Type B pancreatic cell (in vitro differentiated cells): ENCODE measurements at regions not wholly inside any gene's neighbourhood (a gene's known extent, or its start where the extent isn't known, plus 50 kb on each side); places are given as distances from the start of the nearest gene placed in this dataset.

ENCODE experiments used
- DNase-seq: peaks from one replicate; pipeline ENCODE4 v3.0.0; 2021; ENCODE audit warnings: mixed read lengths; ENCODE audit not compliant: unreplicated experiment; ENCODE audit errors: extremely low spot score
- H3K27ac Mint-ChIP-seq: 2 replicates; pipeline ENCODE4 v1.8.0; 2021; ENCODE audit warnings: mild to moderate bottlenecking, mixed read lengths
- H3K27me3 Mint-ChIP-seq: 2 replicates; pipeline ENCODE4 v1.8.0; 2021; ENCODE audit warnings: mixed read lengths
- H3K36me3 Mint-ChIP-seq: 2 replicates; pipeline ENCODE4 v1.8.0; 2021; ENCODE audit warnings: mixed read lengths
- H3K4me1 Mint-ChIP-seq: one replicate; pipeline ENCODE4 v1.8.0; 2021; ENCODE audit warnings: mixed read lengths; ENCODE audit not compliant: unreplicated experiment
- H3K4me3 Mint-ChIP-seq: 2 replicates; pipeline ENCODE4 v1.8.0; 2021; ENCODE audit warnings: mild to moderate bottlenecking, mixed read lengths
- H3K9me3 Mint-ChIP-seq: 2 replicates; pipeline ENCODE4 v1.8.0; 2021; ENCODE audit warnings: mixed read lengths
- TF ChIP-seq, protein P1 (sequence below): fragments of 200-600 bp; sonication (generic); conservative IDR thresholded peaks from 2 replicates; pipeline ENCODE4 v1.5.0; 2021; ENCODE audit warnings: antibody characterized with exemption, mild to moderate bottlenecking

DNA sequence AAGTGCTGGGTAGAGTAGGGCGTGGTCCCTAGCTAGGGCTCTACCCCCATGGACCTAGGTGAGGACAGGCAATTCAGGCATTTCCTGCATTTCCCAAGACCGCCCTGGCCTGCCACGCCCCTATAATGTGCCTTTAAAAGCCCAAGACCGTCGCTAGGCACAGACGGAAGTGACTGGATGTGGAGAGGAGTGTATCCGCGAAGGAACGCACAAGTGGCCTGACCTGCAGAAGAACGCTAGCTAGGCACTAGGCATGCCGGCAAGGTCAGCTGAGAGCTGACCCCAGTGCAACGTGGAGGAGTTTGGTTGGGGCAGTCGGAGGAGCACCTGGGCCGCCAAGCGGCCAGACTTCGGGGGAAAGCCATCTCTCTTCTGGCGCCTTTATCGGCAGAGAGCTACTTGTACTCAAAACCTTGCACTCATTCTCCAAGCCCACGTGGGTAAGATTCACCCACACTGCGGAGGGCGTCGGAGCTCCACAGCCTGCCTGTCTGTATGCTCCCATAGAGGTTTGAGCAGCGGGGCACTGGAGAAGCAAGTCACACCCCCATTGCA lies 370.0 kb downstream of the FGF9 start:
- TF ChIP-seq, protein P1, sequence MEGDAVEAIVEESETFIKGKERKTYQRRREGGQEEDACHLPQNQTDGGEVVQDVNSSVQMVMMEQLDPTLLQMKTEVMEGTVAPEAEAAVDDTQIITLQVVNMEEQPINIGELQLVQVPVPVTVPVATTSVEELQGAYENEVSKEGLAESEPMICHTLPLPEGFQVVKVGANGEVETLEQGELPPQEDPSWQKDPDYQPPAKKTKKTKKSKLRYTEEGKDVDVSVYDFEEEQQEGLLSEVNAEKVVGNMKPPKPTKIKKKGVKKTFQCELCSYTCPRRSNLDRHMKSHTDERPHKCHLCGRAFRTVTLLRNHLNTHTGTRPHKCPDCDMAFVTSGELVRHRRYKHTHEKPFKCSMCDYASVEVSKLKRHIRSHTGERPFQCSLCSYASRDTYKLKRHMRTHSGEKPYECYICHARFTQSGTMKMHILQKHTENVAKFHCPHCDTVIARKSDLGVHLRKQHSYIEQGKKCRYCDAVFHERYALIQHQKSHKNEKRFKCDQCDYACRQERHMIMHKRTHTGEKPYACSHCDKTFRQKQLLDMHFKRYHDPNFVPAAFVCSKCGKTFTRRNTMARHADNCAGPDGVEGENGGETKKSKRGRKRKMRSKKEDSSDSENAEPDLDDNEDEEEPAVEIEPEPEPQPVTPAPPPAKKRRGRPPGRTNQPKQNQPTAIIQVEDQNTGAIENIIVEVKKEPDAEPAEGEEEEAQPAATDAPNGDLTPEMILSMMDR: no peak
- no peak for DNase-seq
- Mint-ChIP-seq H3K4me1 (no peaks in the 10 kb centered on the region), H3K27me3 (no peaks in the 10 kb centered on the region), H3K27ac (peak overlapping the region; percentile 90), H3K9me3 (no peaks in the 10 kb centered on the region), H3K4me3 (peak overlapping the region; percentile 92), H3K36me3 (no peaks in the 10 kb centered on the region)

DNA sequence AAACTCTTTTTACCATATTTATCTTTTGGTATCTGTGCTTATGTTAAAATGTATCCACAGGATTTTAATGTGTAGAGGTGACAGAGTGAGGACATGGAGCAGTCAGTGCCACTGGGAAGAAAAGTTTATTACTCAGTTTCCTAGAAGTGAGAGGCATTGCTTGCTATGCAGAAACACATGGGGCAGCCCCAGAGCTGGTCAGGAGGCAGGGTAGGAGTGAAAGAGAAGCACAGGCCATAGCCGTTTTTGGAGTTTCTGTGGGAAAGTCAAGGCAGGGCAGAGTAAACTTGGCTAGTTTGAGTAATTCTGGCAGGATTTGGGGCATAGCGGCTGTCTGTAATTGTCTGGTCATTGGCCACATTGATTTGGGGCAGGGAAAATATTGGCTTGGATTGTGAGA lies 370.9 kb downstream of the FGF9 start:
- Mint-ChIP-seq H3K27me3 (no peaks in the 10 kb centered on the region), H3K4me3 (peak overlapping the region; percentile 92), H3K9me3 (no peaks in the 10 kb centered on the region), H3K36me3 (no peaks in the 10 kb centered on the region), H3K27ac (peak overlapping the region; percentile 22), H3K4me1 (no peaks in the 10 kb centered on the region)
- TF ChIP-seq, protein P1: no peak
- no peak for DNase-seq

DNA sequence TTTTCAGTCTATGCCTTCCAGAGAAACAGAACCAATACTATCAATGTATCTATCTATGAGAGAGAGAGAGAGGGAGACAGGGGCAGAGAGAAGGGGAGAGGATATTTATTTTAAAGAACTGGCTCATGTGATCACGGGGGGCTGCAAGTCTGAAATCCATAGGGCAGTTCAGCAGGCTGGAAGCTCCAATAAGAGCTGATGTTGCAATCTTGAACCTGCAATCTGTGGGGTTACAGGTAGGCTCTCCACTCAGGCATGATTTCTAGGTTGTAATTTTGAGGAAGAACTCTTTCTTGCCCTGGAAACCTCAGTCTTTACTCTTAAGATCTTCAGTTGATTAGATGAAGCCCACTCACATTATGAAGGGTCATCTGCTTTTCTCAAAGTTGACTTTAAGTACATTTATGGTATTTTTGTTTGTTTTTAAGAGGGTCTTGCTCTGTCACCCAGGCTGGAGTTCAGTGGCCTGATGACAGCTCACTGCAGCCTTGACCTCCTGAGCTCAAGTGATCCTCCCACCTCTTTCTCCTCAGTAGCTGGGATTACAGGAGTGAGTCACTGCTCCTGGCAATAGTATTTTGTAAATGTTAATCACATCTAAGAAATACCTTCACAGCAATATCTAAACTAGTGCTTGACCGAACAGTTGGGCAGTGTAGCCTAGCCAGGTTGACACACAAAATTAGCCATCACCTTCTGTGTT lies 376.4 kb downstream of the FGF9 start:
- Mint-ChIP-seq H3K36me3 (no peaks in the 10 kb centered on the region), H3K4me1 (no peaks in the 10 kb centered on the region), H3K27me3 (no peaks in the 10 kb centered on the region), H3K4me3 (no peak overlapping the region), H3K9me3 (peaks cover 6% of the 10 kb centered on the region), H3K27ac (no peak overlapping the region)
- DNase-seq: no peak
- TF ChIP-seq, protein P1: no peak

GRCh38 chr13:22047785-22048104 lies 376.9 kb downstream of the FGF9 start:
- Mint-ChIP-seq H3K9me3 (peaks cover 6% of the 10 kb centered on the region), H3K36me3 (no peaks in the 10 kb centered on the region), H3K27ac (no peak overlapping the region), H3K4me1 (no peaks in the 10 kb centered on the region), H3K27me3 (no peaks in the 10 kb centered on the region), H3K4me3 (no peak overlapping the region)
- TF ChIP-seq, protein P1: no peak
- no peak for DNase-seq

- H3K36me3 Mint-ChIP-seq: no peaks in the 10 kb centered on the region
- H3K27ac Mint-ChIP-seq: no peak overlapping the region
- no peaks in the 10 kb centered on the region for H3K27me3 Mint-ChIP-seq
- TF ChIP-seq, protein P1: no peak
- H3K4me3 Mint-ChIP-seq: no peak overlapping the region
- peaks cover 6% of the 10 kb centered on the region for H3K9me3 Mint-ChIP-seq
- no peak for DNase-seq
- no peaks in the 10 kb centered on the region for H3K4me1 Mint-ChIP-seq
Observed at GRCh38 chr13:22049384-22049783, 378.5 kb downstream of the FGF9 start.
